NCI-H2107 (cell line): ENCODE measurements at regions not wholly inside any gene's neighbourhood (a gene's known extent, or its start where the extent isn't known, plus 50 kb on each side); places are given as distances from the start of the nearest gene placed in this dataset.
"Not testable (repeated sequence)": the region's sequence is repeated elsewhere in the genome, so short reads cannot be mapped to it uniquely, and the experiment has no call there.

Source experiments
- DNase-seq: peaks from one replicate; lab custom pipeline; 2025; lab: John Stamatoyannopoulos, UW

DNA sequence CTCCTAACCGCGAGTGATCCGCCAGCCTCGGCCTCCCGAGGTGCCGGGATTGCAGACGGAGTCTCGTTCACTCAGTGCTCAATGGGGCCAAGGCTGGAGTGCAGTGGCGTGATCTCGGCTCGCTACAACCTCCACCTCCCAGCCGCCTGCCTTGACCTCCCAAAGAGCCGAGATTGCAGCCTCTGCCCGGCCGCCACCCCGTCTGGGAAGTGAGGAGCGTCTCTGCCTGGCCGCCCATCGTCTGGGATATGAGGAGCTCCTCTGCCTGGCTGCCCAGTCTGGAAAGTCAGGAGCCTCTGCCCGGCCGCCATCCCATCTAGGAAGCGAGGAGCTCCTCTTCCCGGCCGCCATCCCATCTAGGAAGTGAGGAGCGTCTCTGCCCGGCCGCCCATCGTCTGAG, 58.8 kb upstream of the ANKRD30BL start:
- DNase-seq, result not testable (repeated sequence)

DNA sequence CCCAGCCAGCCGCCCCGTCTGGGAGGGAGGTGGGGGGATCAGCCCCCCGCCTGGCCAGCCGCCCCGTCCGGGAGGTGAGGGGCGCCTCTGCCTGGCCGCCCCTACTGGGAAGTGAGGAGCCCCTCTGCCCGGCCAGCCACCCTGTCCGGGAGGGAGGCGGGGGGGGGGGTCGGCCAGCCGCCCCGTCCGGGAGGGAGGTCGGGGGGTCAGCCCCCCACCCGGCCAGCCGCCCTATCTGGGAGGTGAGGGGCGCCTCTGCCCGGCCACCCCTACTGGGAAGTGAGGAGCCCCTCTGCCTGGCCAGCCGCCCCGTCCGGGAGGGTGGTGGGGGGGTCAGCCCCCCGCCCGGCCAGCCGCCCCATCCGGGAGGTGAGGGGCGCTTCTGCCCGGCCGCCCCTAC, 60.1 kb upstream of the ANKRD30BL start:
- DNase-seq, result not testable (repeated sequence)

DNA sequence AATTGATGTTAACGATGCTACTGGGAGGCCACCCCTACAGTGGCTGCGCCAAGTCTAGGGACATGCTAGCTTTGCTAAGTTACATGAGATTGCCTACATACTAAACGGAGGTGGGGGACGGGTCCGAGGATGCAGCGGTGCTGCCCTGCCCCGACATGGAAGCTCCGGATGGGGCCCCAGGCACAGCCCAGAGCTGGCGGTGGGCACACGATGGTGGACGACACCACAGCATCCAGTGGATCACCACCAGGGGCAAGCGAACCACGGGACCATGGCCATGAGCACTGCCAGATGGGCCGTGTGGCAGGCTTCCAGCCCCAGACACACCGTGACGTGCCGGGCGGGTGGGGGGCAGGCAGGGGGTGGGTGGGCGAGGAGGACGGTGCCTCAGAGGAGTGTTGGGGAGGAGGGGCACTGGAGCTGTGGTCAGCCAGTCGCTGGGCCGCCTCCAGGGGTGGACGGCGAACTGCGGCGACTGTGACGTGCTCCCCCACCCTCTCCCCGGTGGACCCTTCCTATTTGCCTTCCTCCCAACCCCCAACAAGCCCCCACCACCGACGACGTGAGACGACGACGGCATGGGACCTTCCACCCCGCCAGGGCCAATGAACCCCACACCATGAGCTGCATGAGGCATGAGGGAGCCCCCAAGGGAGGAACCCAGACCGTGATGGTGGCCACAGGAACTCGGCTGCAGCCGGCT, 90.6 kb upstream of the ANKRD30BL start:
- no peak for DNase-seq

GRCh38 chr2:132252894-132253264, 91.1 kb upstream of the ANKRD30BL start:
- DNase-seq, result no peak

- no peak for DNase-seq
Measured at GRCh38 chr2:132253496-132254305, 91.9 kb upstream of the ANKRD30BL start.

GRCh38 chr2:132254306-132254919, 92.7 kb upstream of the ANKRD30BL start:
- DNase-seq, result not testable (repeated sequence)

DNA sequence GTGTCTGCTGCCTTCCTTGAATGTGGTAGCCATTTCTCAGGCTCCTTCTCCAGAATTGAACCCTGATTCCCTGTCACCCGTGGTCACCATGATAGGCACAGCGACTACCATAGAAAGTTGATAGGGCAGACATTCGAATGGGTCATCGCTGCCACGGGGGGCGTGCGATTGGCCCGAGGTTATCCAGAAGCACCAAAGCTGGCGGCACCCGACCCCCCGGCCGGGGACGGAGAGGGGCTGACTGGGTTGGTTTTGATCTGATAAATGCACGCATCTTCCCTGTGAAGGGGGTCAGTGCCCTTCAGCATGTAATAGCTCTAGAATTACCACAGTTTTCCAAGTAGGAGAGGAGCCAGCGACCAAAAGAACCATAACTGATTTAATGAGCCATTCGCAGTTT, 94.0 kb upstream of the ANKRD30BL start:
- DNase-seq, result no peak

GRCh38 chr2:132256251-132256902, 94.6 kb upstream of the ANKRD30BL start:
- no peak for DNase-seq

DNA sequence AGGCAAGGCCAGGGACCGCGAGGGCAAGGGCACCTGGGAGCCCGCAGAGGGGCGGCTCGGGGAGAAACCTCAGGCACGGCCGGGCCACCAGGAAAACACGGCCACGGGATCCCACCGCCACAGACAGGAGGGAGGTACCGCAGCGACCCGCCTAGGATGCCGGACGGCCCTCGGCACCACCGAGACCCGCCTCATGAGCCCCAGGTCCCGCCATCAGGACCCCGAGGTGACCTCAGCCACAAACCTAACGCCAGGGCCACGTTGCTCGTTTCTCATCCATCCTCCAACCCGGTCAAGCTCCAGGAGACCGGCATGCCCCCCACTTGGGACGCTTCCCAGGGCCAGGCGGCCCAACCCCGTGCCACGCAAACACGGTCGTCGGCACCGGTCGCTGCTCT, 95.2 kb upstream of the ANKRD30BL start:
- DNase-seq, result not testable (repeated sequence)

DNA sequence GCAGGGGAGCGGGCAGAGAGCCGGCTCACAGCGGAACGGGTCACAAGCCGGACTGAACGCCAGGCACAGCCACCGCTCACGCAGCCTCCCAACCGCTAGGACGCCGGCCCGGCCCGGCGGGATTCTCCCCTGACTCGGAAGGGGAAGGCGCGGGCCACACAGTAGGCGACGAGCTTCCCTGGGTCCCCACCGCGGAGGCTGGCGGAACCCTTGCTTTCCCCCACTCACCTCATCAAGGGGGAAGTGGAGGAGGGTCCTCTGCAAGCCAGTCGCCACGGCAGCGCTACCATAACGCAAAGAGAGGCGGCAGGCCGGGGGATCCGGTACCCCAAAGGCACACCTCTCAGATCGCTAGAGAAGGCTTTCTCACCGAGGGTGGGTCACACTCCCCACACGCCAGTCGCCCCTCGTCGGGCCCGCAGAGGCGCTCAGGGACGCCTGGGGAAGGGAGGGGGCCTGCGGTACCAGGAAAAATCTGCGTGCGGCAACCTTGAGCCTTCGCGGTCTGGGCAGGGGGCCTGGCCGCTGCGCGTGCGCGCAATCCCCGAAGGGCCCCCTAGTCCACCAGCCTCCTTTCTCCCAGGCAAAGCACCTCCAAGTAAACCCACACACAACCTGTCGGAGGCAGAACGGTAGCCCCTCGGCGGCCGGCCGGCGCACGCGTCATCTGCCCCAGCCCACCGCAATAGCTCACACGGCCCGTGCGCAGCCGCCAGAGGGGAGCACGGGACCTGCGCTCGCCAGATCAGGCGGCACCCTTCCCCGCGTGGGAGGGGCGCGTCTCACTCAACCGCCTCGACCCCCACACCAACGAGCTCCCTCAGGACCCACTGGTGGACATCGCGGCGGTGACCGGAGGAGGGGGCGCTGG, 95.8 kb upstream of the ANKRD30BL start:
- not testable (repeated sequence) for DNase-seq

DNA sequence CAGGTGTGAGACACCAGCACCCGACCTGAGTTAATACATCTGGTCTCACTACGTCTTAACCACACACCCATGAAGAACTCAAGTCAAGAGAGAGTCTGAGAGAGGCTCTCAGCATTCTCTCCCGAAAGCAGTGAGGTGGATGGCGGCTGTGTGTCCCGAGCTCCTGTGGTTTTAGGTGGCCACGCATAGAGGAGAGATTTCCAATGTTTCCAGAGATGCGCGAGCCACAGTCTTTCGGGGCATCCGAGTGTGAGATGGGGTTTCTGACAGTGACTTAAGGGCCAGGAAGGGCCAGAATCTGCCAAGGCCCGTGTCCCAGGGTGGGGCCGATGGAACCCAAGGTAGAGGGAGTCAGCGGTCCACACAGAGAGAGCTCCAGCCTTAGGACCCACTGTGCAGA, 97.5 kb upstream of the ANKRD30BL start:
- not testable (repeated sequence) for DNase-seq

- DNase-seq, result not testable (repeated sequence)
Measured at GRCh38 chr2:132265595-132265994, 103.8 kb upstream of the ANKRD30BL start.

DNA sequence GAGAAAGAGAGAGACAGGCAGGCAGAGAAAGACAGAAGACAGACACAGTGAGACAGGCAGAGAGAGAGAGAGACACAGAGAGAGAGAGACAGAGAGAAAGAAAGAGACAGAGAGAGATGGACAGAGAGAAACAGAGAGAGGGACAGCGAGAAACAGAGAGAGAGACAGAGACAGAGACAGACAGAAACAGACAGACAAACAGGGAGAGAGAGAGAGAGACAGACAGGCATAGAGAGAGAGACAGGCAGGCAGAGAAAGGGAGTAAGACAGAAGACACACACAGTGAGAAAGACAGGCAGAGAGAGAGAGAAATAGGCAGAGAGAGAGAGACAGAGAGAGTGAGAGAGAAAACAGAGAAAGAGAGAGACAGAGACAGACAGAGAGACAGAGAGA, 105.3 kb upstream of the ANKRD30BL start:
- DNase-seq, result no peak

DNA sequence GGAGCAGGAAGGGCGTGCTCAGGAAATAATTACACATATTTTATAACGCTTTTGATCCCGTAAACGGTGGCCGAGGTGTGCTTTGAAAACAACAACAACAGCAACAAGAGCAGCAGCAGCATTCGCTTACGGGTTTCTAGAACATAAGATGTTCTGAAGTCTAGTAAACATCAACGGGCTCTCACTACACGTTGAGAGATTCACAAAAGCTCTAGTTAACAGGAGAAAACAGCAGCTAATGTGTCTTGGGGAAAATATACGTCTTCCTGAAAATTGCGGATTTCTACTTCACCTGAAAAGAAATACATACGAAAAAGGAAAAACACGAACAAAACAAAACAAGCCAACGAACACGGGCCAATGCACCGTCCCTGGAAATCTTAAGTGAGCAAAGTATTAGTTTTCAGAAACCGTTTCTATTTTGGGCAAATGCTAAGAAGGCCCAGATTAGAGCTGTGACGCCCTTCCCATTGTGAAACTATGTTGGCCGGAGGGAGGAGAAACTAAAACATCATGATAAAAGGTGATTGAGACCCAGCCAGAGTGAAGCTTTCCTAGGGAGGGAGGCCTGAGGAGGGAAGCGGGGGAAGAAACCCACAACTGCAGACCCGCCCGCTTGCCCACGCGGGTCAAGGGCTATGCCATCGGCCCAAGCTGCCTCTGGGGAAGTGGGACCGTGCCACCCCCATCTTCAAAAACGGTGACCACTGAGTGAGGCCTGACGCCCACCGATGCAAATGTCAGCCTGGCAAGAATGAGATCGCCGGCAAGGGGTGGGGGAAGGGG, 105.9 kb upstream of the ANKRD30BL start:
- DNase-seq, result not testable (repeated sequence)

DNA sequence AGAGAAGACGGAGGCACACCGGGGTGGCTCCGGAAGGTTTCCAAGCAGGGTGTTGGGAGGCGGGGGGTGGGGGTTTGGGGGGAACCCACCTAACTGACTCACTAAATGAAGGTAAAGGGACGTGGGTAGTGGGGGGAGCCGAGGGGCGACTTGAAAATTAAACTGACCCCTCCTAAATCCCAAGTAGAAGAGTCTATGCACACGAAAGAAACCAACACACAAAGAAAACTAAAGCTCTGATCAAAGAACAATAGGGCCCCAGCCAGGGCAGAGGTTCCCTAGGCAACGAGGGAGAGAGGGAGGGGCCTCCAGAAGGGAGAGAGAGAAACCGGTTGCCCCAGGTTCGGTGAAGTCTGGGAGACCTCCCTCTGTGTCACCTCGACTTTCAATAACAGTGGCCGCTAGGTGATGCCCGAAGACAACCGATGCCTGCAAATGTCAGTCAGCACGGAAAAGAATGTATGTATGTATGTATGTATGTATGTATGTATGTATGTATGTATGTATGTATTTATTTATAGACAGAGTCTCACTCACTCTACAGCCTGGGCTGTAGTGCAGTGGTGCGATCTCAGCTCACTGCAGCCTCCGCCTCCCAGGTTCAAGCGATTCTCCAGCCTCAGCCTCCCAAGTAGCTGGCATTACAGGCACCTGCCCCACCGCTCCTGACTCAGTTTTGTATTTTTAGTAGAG, 106.7 kb upstream of the ANKRD30BL start:
- not testable (repeated sequence) for DNase-seq

DNA sequence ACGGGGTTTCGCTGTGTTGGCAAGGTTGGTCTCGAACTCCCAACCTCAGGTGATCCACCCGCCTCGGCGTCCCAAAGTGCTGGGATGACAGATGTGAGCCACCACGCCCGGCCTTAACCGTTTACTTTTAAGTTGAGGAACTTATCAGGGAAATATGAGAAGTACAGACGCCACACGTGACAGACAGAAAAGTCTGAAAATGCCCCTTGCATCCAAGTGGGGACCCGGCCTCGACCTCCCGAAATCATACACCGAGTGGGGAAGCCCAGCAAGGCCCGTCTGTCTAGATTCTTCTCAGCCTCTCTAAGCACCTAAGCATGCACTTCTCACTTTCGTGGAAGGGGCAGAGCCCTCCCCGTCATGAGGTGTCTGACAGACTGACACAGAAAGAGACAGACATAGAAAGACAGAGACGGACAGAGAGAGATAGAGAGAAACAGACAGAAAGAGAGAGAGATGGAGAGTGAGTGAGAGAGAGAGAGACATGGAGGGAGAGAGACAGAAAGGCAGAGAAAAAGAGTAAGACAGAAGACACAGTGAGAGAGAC, 107.3 kb upstream of the ANKRD30BL start:
- no peak for DNase-seq

- DNase-seq, result no peak
Measured at GRCh38 chr2:132270255-132270654, 108.5 kb upstream of the ANKRD30BL start.

GRCh38 chr2:132270981-132271546, 109.3 kb upstream of the ANKRD30BL start:
- no peak for DNase-seq

DNA sequence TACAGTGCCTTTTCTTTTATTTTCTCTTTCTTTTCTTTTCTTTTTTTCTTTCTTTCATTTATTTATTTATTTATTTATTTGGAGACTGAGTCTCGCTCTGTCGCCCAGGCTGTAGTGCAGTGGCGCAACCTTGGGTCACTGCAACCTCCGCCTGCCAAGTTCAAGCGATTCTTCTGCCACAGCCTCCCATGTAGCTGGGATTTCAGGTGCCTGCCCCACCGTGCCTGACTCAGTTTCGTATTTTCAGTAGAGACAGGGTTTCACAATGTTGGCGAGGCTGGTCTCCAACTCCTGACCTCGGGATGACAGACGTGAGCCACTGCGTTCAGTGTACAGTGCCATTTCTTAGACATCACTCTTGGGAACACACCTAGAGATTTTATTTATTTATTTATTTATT, 110.0 kb upstream of the ANKRD30BL start:
- not testable (repeated sequence) for DNase-seq
